Left kidney (tissue), 1 donor: ENCODE measurements at regions not wholly inside any gene's neighbourhood (a gene's known extent, or its start where the extent isn't known, plus 50 kb on each side); places are given as distances from the start of the nearest gene placed in this dataset.

Experiments
- DNase-seq: peaks from one replicate; pipeline ENCODE4 v3.0.0-alpha.2; 2013

DNA sequence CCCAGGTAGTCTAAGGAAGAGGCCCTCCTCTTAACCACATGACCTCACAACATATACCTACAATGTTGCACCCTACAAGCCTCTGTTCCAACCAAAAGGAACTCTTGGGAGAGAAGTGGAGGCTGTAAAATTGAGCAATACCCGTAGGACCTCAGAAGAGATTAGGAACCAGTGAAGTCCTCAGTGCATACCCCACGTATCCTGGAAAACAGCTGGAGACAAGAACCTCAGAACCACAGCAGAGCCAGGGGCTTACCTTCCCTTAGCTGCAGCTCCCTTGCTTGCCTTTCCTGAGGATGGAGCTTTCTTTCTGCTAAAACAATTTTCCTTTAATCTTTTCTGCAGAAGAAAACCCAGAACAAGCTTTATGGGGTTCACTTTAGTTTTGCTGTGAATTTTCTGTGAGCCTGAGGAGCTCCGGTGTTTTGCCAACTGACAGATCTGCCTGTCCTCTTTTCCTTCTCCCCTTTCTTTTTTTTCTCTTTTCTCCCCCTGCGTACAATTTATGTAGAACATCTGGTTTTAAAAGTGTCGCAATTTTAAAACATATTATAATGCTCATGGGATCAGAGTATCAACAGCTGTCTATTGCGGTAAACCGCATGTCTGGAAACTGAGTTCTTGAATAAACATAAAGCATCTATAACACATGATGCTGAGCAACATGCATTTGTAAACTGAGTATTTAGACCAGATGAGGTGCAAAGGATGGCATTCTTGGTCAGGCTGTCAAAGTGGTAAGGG is 226.4 kb upstream of the MAF start:
- no peak for DNase-seq

DNA sequence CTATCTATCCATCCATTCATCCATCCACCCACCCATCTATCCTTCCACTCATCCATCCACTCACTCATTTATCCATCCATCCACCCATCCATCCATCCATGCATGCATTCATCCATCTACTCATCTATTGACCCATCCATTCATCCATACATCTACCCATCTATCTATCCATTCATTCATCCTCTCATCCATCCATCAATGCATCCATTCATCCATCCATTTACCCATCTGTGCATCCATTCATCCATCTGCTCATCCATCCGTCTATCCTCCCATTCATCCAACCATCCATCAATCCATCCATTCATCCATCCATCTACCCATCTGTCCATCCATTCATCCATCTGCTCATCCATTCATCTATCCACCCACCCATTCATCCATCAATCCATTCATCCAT is 224.5 kb upstream of the MAF start:
- no peak for DNase-seq

DNA sequence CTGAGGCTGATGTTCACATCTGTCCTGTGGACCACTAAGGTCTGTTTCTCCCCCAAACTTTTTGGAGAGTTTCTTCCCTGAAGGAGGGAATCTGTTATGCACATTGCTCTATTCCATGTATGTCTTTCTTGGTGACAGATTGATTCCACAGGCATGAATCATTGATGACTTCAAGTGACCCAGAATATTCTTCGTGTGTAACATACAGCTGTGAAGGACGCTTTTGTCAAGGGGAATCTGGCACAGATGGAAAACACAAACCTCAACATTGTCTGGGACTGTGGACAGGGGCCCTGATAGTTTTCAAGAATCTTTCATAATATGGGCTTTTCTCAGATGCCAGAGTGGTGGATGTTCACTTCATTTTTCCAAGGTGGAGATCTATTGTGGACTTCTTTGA is 223.1 kb upstream of the MAF start:
- no peak for DNase-seq

- no peak for DNase-seq
Observed at GRCh38 chr16:79821911-79822310, 221.4 kb upstream of the MAF start.

DNA sequence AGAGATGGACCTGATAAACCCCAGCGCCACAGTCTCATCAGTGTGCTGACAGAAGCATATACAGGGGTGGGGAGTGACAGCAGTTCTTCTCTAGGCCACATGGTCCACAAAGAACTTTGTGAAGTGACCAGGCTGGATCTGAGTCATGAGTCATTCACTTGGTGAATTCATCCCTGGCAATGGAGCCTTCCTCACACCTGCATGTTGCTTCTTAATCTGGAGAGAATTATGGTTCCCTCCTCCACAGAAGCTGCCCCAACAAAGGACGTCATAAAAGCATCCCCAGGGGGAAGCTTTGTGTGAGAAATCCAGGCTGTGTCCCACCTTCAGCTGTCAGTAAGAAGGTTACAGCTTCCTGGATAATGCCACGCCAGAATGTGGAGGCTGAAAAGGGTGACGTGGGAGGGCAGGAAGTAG is 215.6 kb upstream of the MAF start:
- DNase-seq: no peak

DNA sequence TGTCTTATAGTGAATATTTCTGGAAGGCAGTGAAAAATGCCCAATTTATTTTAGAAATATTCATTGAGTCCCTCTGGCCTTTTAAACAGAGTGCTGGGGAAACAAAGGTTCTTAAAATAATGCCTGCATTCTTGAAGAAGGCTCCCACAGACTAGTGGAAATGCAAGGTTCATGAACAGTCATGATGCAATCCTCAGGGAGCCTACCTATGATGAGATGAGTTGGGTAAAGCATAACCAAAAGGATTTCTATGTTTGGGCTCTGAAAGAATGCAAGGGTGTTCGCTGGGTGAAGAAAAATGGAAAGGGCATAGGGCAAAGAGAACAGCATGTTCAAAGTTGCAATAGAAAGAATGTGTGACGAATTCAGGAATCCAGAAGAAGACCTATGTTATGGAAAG is 214.5 kb upstream of the MAF start:
- DNase-seq: no peak

GRCh38 chr16:79814124-79814523 is 213.6 kb upstream of the MAF start:
- no peak for DNase-seq

- DNase-seq: no peak
Observed at GRCh38 chr16:79811541-79811940, 211.0 kb upstream of the MAF start.

DNA sequence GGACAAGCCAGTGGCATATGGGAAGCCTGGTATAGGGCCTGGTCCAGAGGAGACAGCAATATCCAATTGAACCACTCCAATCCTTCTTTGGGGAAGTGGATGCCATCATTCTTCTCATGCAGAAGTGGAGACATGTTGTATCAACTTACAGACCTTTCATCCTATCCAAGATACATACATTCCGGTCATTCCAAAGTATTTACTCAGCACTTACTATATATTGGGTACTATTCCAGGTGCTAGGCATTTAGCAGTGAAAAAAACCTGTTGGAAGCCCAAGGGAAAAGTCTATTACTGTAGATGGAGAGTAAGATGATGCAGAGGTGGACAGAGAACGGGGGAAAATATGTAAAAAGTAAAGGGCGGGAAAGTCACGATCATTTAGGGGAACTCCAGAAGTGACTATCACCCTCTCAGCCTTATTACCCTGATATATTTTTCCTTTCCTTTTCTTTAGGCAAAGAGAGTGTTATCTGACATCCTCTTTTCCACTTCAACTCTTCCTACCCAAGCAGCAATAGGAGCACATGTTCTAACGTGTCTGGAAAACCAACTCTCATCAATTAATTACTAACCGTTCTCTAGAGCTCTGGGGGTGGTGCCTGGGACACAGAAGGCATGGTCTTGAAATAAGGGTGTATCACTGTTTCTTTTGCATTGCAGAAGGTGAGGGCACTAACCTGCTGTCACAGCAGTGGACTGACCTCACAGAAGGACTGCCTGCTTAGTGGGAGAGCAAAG is 210.1 kb upstream of the MAF start:
- no peak for DNase-seq

DNA sequence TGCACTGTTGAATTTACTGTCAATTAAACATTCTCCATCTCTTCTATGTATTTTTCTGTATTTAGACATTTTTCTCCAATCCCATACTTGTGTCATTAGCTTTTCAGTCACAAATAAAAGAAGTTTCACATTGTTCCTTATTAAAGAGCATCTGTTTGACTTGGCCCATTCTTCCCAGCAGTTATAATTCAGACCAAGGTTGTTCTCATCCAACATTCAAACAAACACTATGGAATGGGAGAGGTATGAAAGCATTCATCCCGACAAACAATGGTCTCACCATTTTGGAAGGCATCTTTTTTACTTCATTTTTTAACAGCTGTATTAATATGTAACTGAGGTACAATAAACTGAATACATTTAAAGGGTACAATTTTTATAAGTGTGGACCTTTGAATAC is 208.8 kb upstream of the MAF start:
- DNase-seq: no peak

DNA sequence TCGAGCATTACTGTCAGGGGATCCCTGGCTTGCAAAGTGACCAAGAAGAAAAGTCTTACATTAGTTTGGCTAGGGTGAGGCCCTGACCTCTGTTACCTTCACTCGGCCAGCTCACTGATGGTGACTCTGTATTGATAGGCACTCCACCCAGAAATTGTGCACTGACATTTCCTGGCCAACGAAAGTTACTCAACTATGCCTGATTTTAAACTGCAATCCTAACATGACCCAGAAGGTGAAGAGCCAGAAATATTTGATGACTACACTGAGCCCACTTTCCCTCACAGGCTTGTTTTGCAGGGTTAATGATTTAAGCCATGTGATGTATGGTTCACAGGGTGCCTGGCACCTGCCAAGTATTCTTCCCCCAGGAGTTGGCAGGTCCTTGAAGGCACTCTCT is 208.2 kb upstream of the MAF start:
- DNase-seq: no peak

DNA sequence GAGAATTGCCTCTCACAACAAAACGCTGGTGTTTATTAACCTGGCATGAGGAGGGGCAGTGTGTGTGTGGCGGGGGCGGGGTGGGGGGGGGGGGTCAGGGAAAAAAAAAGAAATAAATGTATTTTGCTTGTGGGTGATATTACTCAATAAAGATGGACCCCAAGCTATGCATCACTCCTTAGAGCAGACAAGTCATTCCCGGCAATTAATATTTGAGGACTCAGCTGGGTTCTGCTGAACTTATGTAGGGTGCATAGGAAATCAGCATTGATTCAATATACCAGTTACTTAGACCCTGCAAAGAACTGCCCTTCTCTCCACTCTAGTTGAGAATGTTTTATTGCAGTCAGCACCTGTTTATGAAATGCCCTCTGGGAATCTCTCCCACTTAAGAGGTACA is 206.2 kb upstream of the MAF start:
- no peak for DNase-seq

- no peak for DNase-seq
Observed at GRCh38 chr16:79805621-79806020, 205.1 kb upstream of the MAF start.

DNA sequence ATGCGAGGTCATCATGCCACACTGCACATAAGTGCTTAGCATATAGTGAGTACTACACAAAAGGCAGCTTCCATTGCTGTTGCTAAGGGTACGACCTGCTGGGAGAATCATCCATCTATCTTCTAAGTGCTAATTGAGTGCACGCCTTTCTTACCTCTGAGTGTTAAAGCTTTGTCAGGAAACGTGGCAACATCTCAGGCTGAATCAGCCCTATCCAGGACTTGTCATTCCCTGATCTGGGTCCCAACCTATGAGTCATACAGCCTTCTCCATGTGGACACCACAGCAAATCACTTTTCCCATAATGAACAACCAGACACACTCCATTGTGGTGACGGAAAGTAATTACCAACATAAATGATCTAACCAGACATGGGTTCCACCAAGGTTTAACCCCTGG is 201.1 kb upstream of the MAF start:
- DNase-seq: no peak

GRCh38 chr16:79800016-79800608 is 199.6 kb upstream of the MAF start:
- no peak for DNase-seq

DNA sequence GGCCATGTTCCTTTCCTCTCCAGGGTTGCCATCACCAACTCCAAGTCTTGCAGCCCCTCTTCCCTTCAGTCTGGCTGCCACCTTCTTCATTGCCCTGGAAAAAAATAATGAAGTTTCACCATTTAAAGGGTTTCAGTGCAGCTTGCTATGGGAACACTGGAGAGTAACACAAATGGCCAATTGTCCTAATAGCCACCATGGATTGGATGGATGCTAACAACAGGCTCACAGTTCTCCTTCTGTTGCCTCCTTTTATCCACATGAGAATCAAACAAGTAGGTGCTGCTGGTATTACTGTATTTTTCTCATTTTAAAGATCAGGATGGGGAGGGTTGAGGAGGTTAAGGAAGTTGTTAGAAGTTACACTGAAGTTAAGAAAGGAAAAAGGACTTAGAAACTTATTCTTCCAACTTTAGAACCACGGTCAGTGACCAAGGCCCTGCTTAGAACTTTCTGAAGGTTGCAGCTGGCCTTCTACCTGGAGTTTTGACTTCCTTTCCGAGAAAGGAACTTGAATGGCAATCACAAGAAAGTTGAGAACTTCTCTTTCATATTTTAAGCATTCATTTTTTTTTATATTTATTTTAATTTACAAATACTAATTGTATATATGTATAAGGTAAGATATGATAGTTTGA is 198.0 kb upstream of the MAF start:
- no peak for DNase-seq

DNA sequence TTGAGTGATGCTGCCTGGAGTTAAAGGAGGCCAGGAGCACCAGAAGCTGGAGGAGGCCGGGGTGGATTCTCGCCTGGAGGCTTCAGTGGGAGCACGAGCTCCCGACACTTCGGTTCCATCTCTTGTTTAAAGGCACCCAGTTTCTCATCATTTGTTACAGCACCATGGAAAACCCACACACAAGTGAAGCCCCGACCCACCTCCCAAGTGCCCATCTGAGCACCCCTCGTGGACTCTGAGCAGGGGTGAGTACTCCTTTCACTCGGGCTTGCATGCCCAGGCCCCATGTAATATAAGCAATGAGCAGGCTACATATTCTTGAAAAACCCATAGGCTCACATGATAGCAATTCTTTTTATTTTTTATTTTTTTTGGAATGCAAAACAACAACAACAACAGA is 196.9 kb upstream of the MAF start:
- no peak for DNase-seq

GRCh38 chr16:79795556-79795955 is 195.0 kb upstream of the MAF start:
- DNase-seq: no peak

DNA sequence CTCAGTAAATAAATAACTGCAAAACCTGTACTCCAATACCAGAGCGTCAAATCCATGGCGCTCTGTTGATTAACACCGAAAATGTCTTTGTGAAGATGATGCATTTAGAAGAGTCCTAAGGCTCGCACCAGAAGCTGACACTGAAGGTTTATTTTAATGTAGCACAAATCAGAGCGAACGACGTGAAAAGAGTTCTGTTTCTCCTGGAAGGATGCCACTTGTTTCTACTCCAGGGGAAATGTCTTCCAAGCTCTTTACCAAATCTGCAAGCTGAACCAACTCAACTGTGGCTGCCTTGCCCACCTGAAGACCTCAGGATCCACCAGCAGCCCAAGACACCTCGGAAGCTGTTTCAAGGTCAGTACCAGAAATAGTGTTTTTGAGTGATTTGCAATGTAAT is 194.4 kb upstream of the MAF start:
- no peak for DNase-seq

GRCh38 chr16:79792664-79793351 is 192.3 kb upstream of the MAF start:
- DNase-seq: no peak

GRCh38 chr16:79792076-79792475 is 191.5 kb upstream of the MAF start:
- DNase-seq: no peak

GRCh38 chr16:79790854-79791253 is 190.3 kb upstream of the MAF start:
- DNase-seq: no peak

DNA sequence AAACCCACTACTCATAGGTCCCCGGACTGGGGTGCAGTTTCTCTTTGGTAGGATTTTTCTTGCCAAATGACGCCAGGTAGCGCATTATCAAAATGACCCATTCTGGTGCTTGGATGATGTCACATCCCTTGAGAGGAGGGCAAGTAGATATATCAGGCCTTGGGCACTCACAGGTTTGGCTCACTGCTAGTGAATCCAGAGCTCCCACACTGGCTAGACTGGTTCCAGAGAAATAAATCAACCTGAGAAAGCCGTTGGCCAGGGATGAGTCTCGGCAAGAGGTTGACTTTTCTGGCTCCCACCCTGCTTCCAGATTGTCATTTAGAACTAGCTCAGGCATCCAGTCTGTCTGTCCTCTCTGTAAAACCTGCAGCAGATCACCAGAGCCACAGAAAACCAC is 188.4 kb upstream of the MAF start:
- DNase-seq: no peak
